Uterus (tissue), 2 donors: ENCODE measurements at regions not wholly inside any gene's neighbourhood (a gene's known extent, or its start where the extent isn't known, plus 50 kb on each side); places are given as distances from the start of the nearest gene placed in this dataset.

ENCODE experiments used
- CTCF ChIP-seq, 4 experiments: fragments of 200-600 bp in 2 of 4; fragments of 450-650 bp in 2 of 4; sonication (generic) in 2 of 4; IDR thresholded peaks; one replicate each; pipeline ENCODE4 v1.5.1; 2016 to 2019; ENCODE audit warnings: antibody characterized with exemption in 4 of 4, mild to moderate bottlenecking in 2 of 4, moderate library complexity in 1 of 4
- POLR2A ChIP-seq, 2 donors: fragments of 450-650 bp; IDR thresholded peaks; one replicate each; pipeline ENCODE4 v1.6.1; 2016; ENCODE audit warnings: antibody characterized with exemption in 2 of 2, mild to moderate bottlenecking in 1 of 2, moderate library complexity in 1 of 2

GRCh38 chr10:9244864-9245263, 1190.4 kb downstream of the GATA3 start:
- TF ChIP-seq CTCF (IDR thresholded peaks at IDR 0.05), result no peak
- no peak for TF ChIP-seq POLR2A (IDR thresholded peaks at IDR 0.05)
